Smooth muscle cell of the brain vasculature (primary cell): ENCODE measurements at regions not wholly inside any gene's neighbourhood (a gene's known extent, or its start where the extent isn't known, plus 50 kb on each side); places are given as distances from the start of the nearest gene placed in this dataset.
"Not testable (repeated sequence)": the region's sequence is repeated elsewhere in the genome, so short reads cannot be mapped to it uniquely, and the experiment has no call there.

Source experiments
- DNase-seq: peaks from one replicate; pipeline ENCODE4 v3.0.0-alpha.2; 2012; ENCODE audit warnings: low read depth, low spot score

- no peak for DNase-seq
Observed at GRCh38 chr4:65265526-65265925, 404.8 kb downstream of the EPHA5 start.

DNA sequence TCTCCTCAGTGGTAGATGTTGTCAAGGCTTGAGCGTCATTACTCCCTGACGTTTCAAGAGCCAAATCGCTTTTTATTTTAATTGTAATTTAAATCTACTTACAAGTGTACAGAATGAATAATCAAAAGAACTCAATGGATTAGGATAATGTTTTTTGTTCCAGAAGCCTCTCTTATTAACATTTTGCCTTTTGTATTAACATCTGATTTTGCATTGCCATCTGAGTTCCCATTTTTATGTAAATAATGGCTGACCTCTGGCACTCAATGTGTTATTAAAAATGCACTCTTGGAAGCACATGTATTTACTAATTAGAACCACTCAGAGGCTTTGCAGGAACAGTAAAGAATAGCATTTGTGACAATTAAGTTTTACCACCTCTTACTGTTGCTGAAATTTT lies 411.0 kb downstream of the EPHA5 start:
- DNase-seq: no peak

DNA sequence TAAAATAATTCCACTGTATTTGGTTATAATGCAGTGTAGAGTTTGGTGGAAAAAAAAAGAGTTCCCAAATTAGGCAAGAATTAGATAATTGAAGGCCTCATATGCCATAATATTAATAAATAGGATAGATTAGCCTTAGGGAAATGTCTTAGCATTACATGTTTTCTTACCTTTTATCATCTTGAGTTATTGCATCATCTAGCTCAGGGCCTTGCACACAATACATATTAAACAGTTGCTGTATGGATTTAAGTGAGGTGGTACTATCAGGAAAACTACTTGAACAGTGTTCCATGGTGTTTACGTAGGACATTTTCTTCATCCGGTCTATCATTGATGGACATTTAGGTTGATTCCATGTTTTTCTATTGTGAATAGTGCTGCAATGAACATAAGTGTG lies 419.4 kb downstream of the EPHA5 start:
- no peak for DNase-seq

- DNase-seq: no peak
Observed at GRCh38 chr4:65249111-65249510, 421.2 kb downstream of the EPHA5 start.

- no peak for DNase-seq
Observed at GRCh38 chr4:65242156-65242846, 428.0 kb downstream of the EPHA5 start.

DNA sequence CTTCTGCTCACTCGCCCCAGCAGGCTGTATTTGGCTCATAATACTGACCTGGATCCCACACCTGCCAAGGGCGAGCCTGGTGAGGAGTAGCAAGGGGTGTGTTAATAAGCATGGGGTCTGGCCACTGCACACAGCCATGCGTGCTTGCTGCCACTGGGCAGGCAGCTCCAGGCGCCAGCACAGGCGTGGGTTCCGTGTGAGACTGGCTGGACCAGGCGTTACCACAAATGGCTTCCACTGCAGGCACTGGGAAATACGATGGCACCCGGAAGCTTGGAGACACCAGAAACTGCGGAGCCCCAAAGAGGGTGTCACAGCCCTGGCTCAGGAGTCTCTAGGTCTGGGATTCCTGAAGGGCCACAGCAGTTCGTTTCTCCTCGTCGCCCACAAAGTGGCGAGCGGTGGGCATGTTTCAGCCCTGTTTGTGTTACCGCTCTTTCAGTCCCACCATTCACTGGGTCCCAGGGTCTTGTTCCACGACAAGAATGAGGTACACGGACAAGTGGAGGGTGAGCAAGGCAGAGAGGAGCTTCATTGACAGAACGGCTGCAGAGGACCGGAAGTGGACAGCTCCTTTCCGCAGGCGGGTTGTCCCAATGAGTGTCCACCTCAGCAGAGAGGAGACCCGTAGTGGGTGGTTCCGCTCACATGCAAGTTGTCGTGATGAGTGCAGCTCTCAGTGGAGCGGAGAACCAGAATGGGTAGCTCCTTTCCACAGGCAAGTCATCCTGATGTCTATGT lies 428.9 kb downstream of the EPHA5 start:
- DNase-seq: no peak

DNA sequence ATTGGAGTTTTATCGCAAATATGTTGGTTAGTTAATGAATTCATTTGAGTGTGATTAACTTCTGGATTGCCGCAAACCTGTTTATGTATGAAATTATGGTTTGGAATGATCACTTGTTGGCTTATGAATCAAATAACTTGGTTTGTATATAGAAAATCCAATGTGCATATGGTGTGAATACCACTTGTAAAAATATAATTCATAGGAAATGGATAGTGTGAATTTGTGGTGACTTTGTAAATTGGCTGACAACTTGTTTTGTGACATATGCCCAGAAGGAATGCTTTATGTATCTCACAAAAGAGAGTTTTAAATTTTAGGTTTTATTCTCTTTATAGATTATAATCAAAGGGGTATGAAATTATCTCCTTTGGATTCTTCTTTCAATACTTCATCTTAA lies 436.2 kb downstream of the EPHA5 start:
- no peak for DNase-seq

- no peak for DNase-seq
Observed at GRCh38 chr4:65227628-65228027, 442.7 kb downstream of the EPHA5 start.

GRCh38 chr4:65223601-65224000 lies 446.7 kb downstream of the EPHA5 start:
- DNase-seq: no peak

- not testable (repeated sequence) for DNase-seq
Observed at GRCh38 chr4:65223074-65223473, 447.2 kb downstream of the EPHA5 start.

GRCh38 chr4:65217179-65217578 lies 453.1 kb downstream of the EPHA5 start:
- no peak for DNase-seq

- DNase-seq: no peak
Observed at GRCh38 chr4:65202853-65203236, 467.4 kb downstream of the EPHA5 start.

DNA sequence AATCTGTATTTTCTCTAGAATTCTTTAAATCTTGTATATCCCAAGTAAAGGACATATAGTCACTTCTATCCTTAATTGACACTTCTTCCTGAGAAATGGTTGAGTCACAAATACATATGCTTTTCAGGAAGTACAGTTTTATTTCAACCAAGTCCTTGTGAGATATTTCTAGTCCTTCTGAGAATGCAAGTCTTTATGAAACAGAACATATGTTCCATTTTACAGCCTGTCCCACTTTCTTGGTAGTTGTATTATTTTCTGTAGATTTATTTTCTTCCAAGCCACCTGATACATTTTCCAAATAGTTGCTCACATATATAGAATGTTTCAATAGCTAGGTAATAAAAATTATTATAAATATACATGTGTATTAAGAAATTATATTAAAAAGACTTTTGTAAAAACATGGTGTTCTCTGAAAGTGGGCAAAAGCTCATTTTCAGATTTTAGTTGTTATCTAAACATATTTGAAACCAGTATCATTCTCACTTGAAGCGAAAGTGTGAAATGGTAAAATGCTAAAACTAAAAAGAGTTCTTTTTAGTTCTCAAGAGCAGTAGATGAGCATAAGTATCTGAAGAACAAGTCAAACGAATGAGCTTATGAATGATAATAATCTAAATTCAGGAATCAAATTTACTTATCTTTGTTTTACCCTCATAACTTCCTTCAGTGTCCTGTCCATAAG lies 468.0 kb downstream of the EPHA5 start:
- DNase-seq: no peak

- no peak for DNase-seq
Observed at GRCh38 chr4:65195666-65196065, 474.6 kb downstream of the EPHA5 start.

- no peak for DNase-seq
Observed at GRCh38 chr4:65195002-65195401, 475.3 kb downstream of the EPHA5 start.

GRCh38 chr4:65193985-65194384 lies 476.3 kb downstream of the EPHA5 start:
- DNase-seq: no peak

GRCh38 chr4:65190780-65191179 lies 479.5 kb downstream of the EPHA5 start:
- no peak for DNase-seq

- no peak for DNase-seq
Observed at GRCh38 chr4:65175585-65175984, 494.7 kb downstream of the EPHA5 start.

DNA sequence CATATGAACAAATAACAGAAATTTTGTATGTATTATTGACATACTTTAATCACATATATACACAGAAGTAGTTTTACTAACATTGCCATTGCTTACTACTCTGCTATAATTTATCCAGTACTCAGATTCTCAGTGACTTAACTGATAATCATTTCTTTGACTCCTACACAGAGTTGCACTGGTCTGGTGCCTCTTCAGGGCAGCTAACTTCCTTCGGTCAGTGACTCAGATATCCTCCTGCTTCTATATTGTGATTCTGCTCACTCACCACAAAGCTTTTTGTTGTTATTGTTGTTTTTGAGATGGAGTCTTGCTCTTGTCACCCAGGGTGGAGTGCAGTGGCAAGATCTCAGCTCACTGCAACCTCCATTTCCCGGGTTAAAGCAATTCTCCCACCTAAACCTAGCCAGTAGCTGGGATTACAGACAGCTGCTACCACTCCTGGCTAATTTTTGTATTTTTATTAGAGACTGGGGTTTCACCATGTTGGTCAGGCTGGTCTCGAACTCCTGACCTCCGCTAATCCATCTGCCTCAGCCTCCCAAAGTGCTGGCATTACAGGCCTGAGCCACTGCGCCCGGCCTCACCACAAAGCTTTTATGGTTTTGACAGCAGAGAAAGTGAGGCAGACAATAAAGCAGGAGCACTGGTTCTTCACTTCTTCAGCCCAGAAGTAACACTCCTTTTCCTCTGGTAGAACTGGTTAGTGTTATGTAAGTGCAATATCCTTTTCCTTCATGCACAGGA lies 499.3 kb downstream of the EPHA5 start:
- no peak for DNase-seq

- no peak for DNase-seq
Observed at GRCh38 chr4:65167719-65168118, 502.6 kb downstream of the EPHA5 start.

GRCh38 chr4:65152205-65152604 lies 518.1 kb downstream of the EPHA5 start:
- DNase-seq: no peak

DNA sequence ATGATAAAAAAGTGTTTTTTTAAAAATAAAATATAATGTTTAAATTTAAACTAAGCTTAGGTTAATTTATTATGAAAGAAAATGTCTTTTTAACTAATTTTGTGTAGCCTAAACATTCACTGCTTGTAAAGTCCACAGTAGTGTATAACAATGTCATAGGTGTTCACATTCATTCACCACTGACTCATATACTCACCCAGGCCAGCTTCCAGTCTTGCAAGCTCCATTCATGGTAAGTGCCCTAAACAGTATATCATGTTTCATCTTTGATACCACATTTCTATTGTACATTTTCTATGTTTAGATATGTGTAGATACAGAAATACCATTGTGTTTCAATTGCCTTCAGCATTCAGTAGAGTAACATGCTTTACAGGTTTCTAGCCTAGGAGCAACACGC lies 530.3 kb downstream of the EPHA5 start:
- DNase-seq: no peak
